Osteocyte (in vitro differentiated cells): ENCODE measurements at regions not wholly inside any gene's neighbourhood (a gene's known extent, or its start where the extent isn't known, plus 50 kb on each side); places are given as distances from the start of the nearest gene placed in this dataset.
"Not testable (repeated sequence)": the region's sequence is repeated elsewhere in the genome, so short reads cannot be mapped to it uniquely, and the experiment has no call there.

Experiments used
- DNase-seq: peaks from one replicate; pipeline ENCODE4 v3.0.0; 2021; ENCODE audit warnings: mixed read lengths; ENCODE audit not compliant: unreplicated experiment; ENCODE audit errors: extremely low spot score
- H3K27ac Mint-ChIP-seq: one replicate; pipeline ENCODE4 v1.8.0; 2021; ENCODE audit warnings: mild to moderate bottlenecking, mixed read lengths; ENCODE audit not compliant: unreplicated experiment
- H3K27me3 Mint-ChIP-seq: one replicate; pipeline ENCODE4 v1.8.0; 2021; ENCODE audit warnings: mixed read lengths; ENCODE audit not compliant: unreplicated experiment
- H3K36me3 Mint-ChIP-seq: one replicate; pipeline ENCODE4 v1.8.0; 2021; ENCODE audit warnings: mixed read lengths; ENCODE audit not compliant: unreplicated experiment
- H3K4me1 Mint-ChIP-seq: one replicate; pipeline ENCODE4 v1.8.0; 2021; ENCODE audit warnings: mixed read lengths; ENCODE audit not compliant: unreplicated experiment
- H3K4me3 Mint-ChIP-seq: one replicate; pipeline ENCODE4 v1.8.0; 2021; ENCODE audit warnings: mild to moderate bottlenecking, moderate library complexity, mixed read lengths; ENCODE audit not compliant: unreplicated experiment
- H3K9me3 Mint-ChIP-seq: one replicate; pipeline ENCODE4 v1.8.0; 2021; ENCODE audit warnings: mixed read lengths; ENCODE audit not compliant: unreplicated experiment
- TF ChIP-seq, protein P1 (sequence below): fragments of 200-600 bp; sonication (generic); IDR thresholded peaks from 2 replicates; pipeline ENCODE4 v1.5.0; 2021; ENCODE audit warnings: antibody characterized with exemption, mild to moderate bottlenecking, moderate library complexity

DNA sequence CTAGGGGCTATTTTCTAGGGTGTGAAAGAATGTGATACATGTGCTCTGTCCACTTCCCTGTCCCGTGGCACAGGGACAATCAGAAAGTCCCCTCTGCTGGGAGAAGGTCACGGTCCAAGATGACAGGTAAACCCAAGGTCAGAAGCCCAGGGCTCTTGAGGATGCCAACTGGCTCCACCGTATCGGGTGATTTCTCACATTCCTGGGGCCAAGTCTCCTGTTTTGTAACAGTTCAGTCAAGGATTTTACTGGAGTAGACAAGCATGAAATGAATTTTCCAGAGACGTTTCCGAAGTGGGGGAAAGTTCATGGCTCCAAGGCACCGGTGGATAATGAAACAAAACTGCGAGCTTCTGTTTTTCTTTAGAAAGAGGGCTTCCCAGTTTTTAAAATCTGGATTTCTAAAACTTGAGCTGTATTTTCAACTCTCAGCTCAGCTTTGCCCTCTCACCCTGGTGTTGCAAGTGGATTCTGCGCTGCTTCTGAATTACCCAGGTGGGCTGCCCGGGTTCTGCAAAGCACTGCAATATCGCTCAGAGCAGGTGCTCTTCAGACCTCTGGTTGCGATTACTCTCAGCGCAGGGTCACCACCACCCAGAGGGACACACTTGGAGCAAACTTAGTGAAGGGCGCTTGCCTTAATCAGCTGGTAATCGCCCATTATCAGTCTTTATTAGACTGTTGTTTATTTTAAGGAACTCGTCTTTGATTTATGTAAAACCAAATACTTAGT, 64.4 kb upstream of the TMEM170B start:
- no peak overlapping the region for H3K27ac Mint-ChIP-seq
- no peak for DNase-seq
- H3K9me3 Mint-ChIP-seq = no peaks in the 10 kb centered on the region
- H3K27me3 Mint-ChIP-seq = no peaks in the 10 kb centered on the region
- H3K36me3 Mint-ChIP-seq = no peaks in the 10 kb centered on the region
- no peak overlapping the region for H3K4me3 Mint-ChIP-seq
- TF ChIP-seq, protein P1, sequence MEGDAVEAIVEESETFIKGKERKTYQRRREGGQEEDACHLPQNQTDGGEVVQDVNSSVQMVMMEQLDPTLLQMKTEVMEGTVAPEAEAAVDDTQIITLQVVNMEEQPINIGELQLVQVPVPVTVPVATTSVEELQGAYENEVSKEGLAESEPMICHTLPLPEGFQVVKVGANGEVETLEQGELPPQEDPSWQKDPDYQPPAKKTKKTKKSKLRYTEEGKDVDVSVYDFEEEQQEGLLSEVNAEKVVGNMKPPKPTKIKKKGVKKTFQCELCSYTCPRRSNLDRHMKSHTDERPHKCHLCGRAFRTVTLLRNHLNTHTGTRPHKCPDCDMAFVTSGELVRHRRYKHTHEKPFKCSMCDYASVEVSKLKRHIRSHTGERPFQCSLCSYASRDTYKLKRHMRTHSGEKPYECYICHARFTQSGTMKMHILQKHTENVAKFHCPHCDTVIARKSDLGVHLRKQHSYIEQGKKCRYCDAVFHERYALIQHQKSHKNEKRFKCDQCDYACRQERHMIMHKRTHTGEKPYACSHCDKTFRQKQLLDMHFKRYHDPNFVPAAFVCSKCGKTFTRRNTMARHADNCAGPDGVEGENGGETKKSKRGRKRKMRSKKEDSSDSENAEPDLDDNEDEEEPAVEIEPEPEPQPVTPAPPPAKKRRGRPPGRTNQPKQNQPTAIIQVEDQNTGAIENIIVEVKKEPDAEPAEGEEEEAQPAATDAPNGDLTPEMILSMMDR = no peak
- peaks cover 6% of the 10 kb centered on the region for H3K4me1 Mint-ChIP-seq

DNA sequence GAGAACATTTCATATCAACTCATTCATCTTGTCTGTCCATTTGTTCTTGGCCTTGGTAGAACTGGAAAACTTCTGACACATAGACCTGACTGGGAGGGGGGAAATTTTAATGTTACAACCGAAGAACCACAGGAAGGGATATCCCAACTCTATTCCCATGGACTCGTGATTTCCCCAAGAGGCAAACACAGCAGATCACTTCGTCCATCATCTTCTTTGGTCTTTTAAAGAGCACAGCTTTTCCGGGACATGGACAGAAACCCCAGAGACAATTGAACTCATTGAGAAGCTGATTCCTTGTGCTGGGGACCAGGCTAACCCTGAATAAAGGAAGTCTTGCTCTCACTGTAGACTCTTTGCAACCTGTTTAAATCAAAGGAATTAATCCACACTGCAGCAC, 66.3 kb upstream of the TMEM170B start:
- H3K4me3 Mint-ChIP-seq = no peak overlapping the region
- no peak overlapping the region for H3K27ac Mint-ChIP-seq
- peaks cover 6% of the 10 kb centered on the region for H3K4me1 Mint-ChIP-seq
- no peaks in the 10 kb centered on the region for H3K36me3 Mint-ChIP-seq
- TF ChIP-seq, protein P1 = no peak
- no peak for DNase-seq
- H3K9me3 Mint-ChIP-seq = no peaks in the 10 kb centered on the region
- no peaks in the 10 kb centered on the region for H3K27me3 Mint-ChIP-seq

DNA sequence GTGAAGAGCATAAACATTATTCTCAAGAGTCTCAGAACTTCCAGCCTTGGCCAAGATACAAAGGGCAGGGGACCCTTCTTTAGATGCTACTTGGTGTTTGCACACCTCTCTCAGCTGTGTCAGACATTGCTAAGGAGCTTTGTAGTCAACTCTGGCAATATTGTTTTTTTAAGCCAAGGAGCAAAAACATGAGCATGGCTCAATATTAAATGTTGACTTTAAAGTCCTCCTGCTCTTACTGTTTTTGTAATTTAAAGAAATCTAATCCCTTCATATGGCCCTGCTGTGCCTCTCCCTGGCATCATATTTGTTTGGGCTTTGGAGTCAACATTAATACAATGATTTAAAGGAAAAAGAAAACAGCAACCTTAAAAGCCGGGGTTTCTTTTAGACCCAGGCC, 67.9 kb upstream of the TMEM170B start:
- H3K27me3 Mint-ChIP-seq = no peaks in the 10 kb centered on the region
- TF ChIP-seq, protein P1 = no peak
- no peak overlapping the region for H3K27ac Mint-ChIP-seq

DNA sequence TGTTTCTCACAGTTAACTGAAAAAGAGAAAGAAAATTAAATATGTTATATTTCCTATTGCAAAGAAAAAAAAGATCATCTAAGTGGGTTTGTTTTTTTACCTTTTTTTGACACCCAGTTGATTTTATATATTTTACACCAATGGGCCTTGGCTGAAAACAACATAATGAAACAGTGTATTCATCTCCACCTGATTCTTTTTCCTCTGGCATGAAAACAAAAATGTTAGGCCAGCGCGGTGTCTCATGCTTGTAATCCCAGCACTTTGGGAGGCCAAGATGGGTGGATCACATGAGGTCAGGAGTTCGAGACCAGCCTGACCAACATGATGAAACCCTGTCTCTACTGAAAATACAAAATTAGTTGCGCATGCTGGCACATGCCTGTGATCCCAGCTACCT, 69.3 kb upstream of the TMEM170B start:
- DNase-seq, H3K4me3 Mint-ChIP-seq, H3K27ac Mint-ChIP-seq, H3K9me3 Mint-ChIP-seq, H3K4me1 Mint-ChIP-seq, H3K27me3 Mint-ChIP-seq, H3K36me3 Mint-ChIP-seq: not testable (repeated sequence)

More for the DNA sequence above, 67.9 kb upstream of the TMEM170B start:
- no peaks in the 10 kb centered on the region for H3K36me3 Mint-ChIP-seq
- DNase-seq = no peak
- no peaks in the 10 kb centered on the region for H3K9me3 Mint-ChIP-seq
- peaks cover 6% of the 10 kb centered on the region for H3K4me1 Mint-ChIP-seq
- H3K4me3 Mint-ChIP-seq = no peak overlapping the region

DNA sequence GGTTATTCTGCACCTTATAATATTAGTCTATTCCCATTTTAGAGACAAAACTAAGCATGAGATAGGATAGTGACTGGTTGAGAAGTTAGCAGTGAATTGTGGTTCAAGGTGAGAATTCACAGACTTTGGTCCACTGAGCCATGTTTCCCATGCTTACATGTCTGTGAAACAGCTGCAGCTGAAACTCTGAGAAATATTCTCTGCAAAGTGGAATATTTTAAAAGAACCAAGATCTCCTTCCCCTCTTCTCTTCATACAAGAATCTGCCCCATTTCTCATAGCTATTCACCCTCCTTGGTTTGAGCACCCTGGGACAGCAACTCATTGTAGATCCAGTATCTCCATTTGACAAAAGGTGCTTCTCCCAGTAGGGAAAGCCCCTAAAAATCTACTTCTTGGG, 70.2 kb upstream of the TMEM170B start:
- TF ChIP-seq, protein P1 = no peak
- no peak for DNase-seq
- H3K4me3 Mint-ChIP-seq = no peak overlapping the region
- no peaks in the 10 kb centered on the region for H3K27me3 Mint-ChIP-seq
- no peaks in the 10 kb centered on the region for H3K36me3 Mint-ChIP-seq
- no peaks in the 10 kb centered on the region for H3K9me3 Mint-ChIP-seq
- H3K4me1 Mint-ChIP-seq = peaks cover 6% of the 10 kb centered on the region
- H3K27ac Mint-ChIP-seq = no peak overlapping the region
